IMR-90 (cell line): ENCODE measurements at regions not wholly inside any gene's neighbourhood (a gene's known extent, or its start where the extent isn't known, plus 50 kb on each side); places are given as distances from the start of the nearest gene placed in this dataset.

Experiments
- ATAC-seq: fragments of 200-7000 bp; cut with Tn5 transposase; 2 replicates; pipeline ENCODE4 v1.9.1; 2020; ENCODE audit warnings: low read depth, mild to moderate bottlenecking, moderate library complexity
- BruUV-seq: library from RNA; stranded (reverse); fragments of 400-500 nt; replicated peaks from 2 replicates; lab custom pipeline; 2021; lab: Mats Ljungman, UMichigan
- CTCF ChIA-PET: fragments of 300-600 bp; formaldehyde crosslinking; extraction: SDS; loops from one replicate; lab custom pipeline; 2021; ENCODE audit warnings: antibody characterized with exemption; lab: Yijun Ruan, JAX
- POLR2A ChIA-PET: fragments of 300-600 bp; sonication (Branson Sonifier 250); formaldehyde crosslinking; loops from one replicate; lab custom pipeline; 2022; ENCODE audit warnings: antibody characterized with exemption; ENCODE audit not compliant: unreplicated experiment; lab: Charles Lee
- DNase-seq: peaks from one replicate; pipeline ENCODE4 v3.0.0; 2013
- H2AFZ ChIP-seq: replicated peaks from 2 replicates; pipeline ENCODE3; 2013; ENCODE audit warnings: low read length, mild to moderate bottlenecking; ENCODE audit not compliant: poor library complexity
- H2AK5ac ChIP-seq: 2 replicates; pipeline ENCODE4 v1.6.1; 2013; ENCODE audit warnings: low read depth, low read length, inconsistent platforms
- H2AK9ac ChIP-seq: replicated peaks from 2 replicates; pipeline ENCODE3; 2013; ENCODE audit warnings: mild to moderate bottlenecking, low read depth, low read length, moderate library complexity; ENCODE audit not compliant: poor library complexity
- H2BK120ac ChIP-seq: 2 replicates; pipeline ENCODE4 v1.6.1; 2013; ENCODE audit warnings: low read depth, low read length, inconsistent platforms
- H2BK15ac ChIP-seq: 3 replicates; pipeline ENCODE4 v1.6.1; 2013; ENCODE audit warnings: low read depth, low read length, inconsistent platforms
- H2BK20ac ChIP-seq: 2 replicates; pipeline ENCODE4 v1.6.1; 2013; ENCODE audit warnings: low read depth, mild to moderate bottlenecking, inconsistent platforms, low read length, moderate library complexity
- H2BK5ac ChIP-seq: 2 replicates; pipeline ENCODE4 v1.6.1; 2013; ENCODE audit warnings: mild to moderate bottlenecking, low read depth, low read length, inconsistent platforms; ENCODE audit not compliant: poor library complexity, severe bottlenecking
- H3K14ac ChIP-seq: replicated peaks from 2 replicates; pipeline ENCODE4 v1.6.1; 2013; ENCODE audit warnings: low read depth, low read length, inconsistent platforms
- H3K18ac ChIP-seq: 2 replicates; pipeline ENCODE4 v1.6.1; 2013; ENCODE audit warnings: low read depth, low read length, control low read depth
- H3K23ac ChIP-seq: 2 replicates; pipeline ENCODE4 v1.6.1; 2013; ENCODE audit warnings: low read depth, low read length, inconsistent platforms
- H3K27ac ChIP-seq: 2 replicates; pipeline ENCODE4 v1.5.1; 2013; ENCODE audit warnings: mild to moderate bottlenecking, control low read depth, low read length; ENCODE audit not compliant: insufficient read depth
- H3K27me3 ChIP-seq: 2 replicates; pipeline ENCODE4 v1.6.1; 2013; ENCODE audit warnings: low read length; ENCODE audit not compliant: control insufficient read depth, insufficient read depth
- H3K36me3 ChIP-seq: 2 replicates; pipeline ENCODE4 v1.6.1; 2013; ENCODE audit warnings: low read length, mixed read lengths; ENCODE audit not compliant: control insufficient read depth, insufficient read depth
- H3K4ac ChIP-seq: 2 replicates; pipeline ENCODE4 v1.6.1; 2013; ENCODE audit warnings: low read depth, low read length, inconsistent platforms
- H3K4me1 ChIP-seq: 2 replicates; pipeline ENCODE4 v1.6.1; 2013; ENCODE audit warnings: low read length, mixed read lengths; ENCODE audit not compliant: control insufficient read depth, insufficient read depth
- H3K4me2 ChIP-seq: 2 replicates; pipeline ENCODE4 v1.6.1; 2013; ENCODE audit warnings: low read depth, mild to moderate bottlenecking, control low read depth, low read length, moderate library complexity
- H3K4me3 ChIP-seq: 2 replicates; pipeline ENCODE4 v1.5.1; 2013; ENCODE audit warnings: low read depth, mild to moderate bottlenecking, control low read depth, low read length, moderate library complexity; ENCODE audit not compliant: insufficient read depth
- H3K56ac ChIP-seq: 2 replicates; pipeline ENCODE4 v1.6.1; 2013; ENCODE audit warnings: low read length, inconsistent platforms; ENCODE audit not compliant: insufficient read depth; ENCODE audit errors: extremely low read depth
- H3K79me1 ChIP-seq, 2 experiments: 2 replicates each; pipeline ENCODE4 v1.6.1; 2013; ENCODE audit warnings: low read length in 2 of 2, inconsistent platforms in 1 of 2, low read depth in 1 of 2
- H3K9ac ChIP-seq: 2 replicates; pipeline ENCODE4 v1.6.1; 2013; ENCODE audit warnings: low read depth, low read length, control low read depth
- H3K9me1 ChIP-seq: 2 replicates; pipeline ENCODE4 v1.6.1; 2013; ENCODE audit warnings: low read length, inconsistent platforms; ENCODE audit not compliant: insufficient read depth
- H3K9me3 ChIP-seq: 2 replicates; pipeline ENCODE4 v1.6.1; 2013; ENCODE audit warnings: low read length; ENCODE audit not compliant: control insufficient read depth, insufficient read depth
- H4K20me1 ChIP-seq: 2 replicates; pipeline ENCODE4 v1.6.1; 2013; ENCODE audit warnings: low read length, inconsistent platforms; ENCODE audit not compliant: insufficient read depth
- H4K5ac ChIP-seq: 2 replicates; pipeline ENCODE4 v1.6.1; 2013; ENCODE audit warnings: mild to moderate bottlenecking, low read depth, low read length, control low read depth
- H4K8ac ChIP-seq, 2 experiments: 2 replicates each; pipeline ENCODE4 v1.6.1; 2013; ENCODE audit warnings: low read depth in 2 of 2, low read length in 2 of 2, control low read depth in 1 of 2, inconsistent platforms in 1 of 2
- H4K91ac ChIP-seq: 2 replicates; pipeline ENCODE4 v1.6.1; 2013; ENCODE audit warnings: low read depth, low read length, inconsistent platforms; ENCODE audit not compliant: insufficient read depth
- BHLHE40 ChIP-seq: fragments of 150-350 bp; IDR thresholded peaks from 2 replicates; pipeline ENCODE4 v1.6.1; 2016; ENCODE audit warnings: mild to moderate bottlenecking, low read depth, low read length
- CEBPB ChIP-seq: IDR thresholded peaks from 2 replicates; pipeline ENCODE4 v1.6.1; 2012; ENCODE audit warnings: low read depth, low read length, improper control_type of control experiment
- CHD1 ChIP-seq: IDR thresholded peaks from 2 replicates; pipeline ENCODE4 v1.6.1; 2012; ENCODE audit warnings: low read depth, low read length, improper control_type of control experiment
- MAFK ChIP-seq: IDR thresholded peaks from 2 replicates; pipeline ENCODE4 v1.6.1; 2012; ENCODE audit warnings: low read depth, low read length, improper control_type of control experiment
- MAZ ChIP-seq: IDR thresholded peaks from 2 replicates; pipeline ENCODE4 v1.6.1; 2012; ENCODE audit warnings: low read depth, mild to moderate bottlenecking, low read length, improper control_type of control experiment, moderate library complexity, borderline replicate concordance
- MXI1 ChIP-seq: IDR thresholded peaks from 2 replicates; pipeline ENCODE4 v1.6.1; 2012; ENCODE audit warnings: low read depth, mild to moderate bottlenecking, low read length, moderate library complexity, borderline replicate concordance
- NFE2L2 ChIP-seq: fragments of 150-350 bp; IDR thresholded peaks from 2 replicates; pipeline ENCODE4 v1.6.1; 2016; ENCODE audit warnings: low read depth, mild to moderate bottlenecking, low read length
- POLR2A ChIP-seq: IDR thresholded peaks from 2 replicates; pipeline ENCODE4 v1.6.1; 2012; ENCODE audit warnings: mild to moderate bottlenecking, low read depth, low read length
- RAD21 ChIP-seq: IDR thresholded peaks from 2 replicates; pipeline ENCODE4 v1.6.1; 2012; ENCODE audit warnings: low read length, improper control_type of control experiment
- RCOR1 ChIP-seq: IDR thresholded peaks from 2 replicates; pipeline ENCODE4 v1.6.1; 2012; ENCODE audit warnings: mild to moderate bottlenecking, low read length, improper control_type of control experiment; ENCODE audit not compliant: insufficient replicate concordance
- WGBS, 2 experiments: methylation state at CpG; one replicate each; pipeline versions ENCODE4 v1.1.5 to v1.1.7; 2013; ENCODE audit warnings: missing lambda C conversion rate in 2 of 2; ENCODE audit not compliant: insufficient read length in 1 of 2; ENCODE audit errors: extremely low coverage in 2 of 2; 5-methylcytosine and 5-hydroxymethylcytosine counted together
- dilution Hi-C: fragments of 300-500 bp; cut with HindIII; formaldehyde crosslinking; loops from one replicate; pipeline ENCODE4 v1.14.3; 2018; ENCODE audit warnings: low sequenced_read_pairs; ENCODE audit not compliant: unreplicated experiment
- in situ Hi-C: fragments of 300-500 bp; cut with MboI; formaldehyde crosslinking; loops from 3 replicates; pipeline ENCODE4 v1.14.3; 2019; ENCODE audit warnings: low sequenced_read_pairs, inconsistent platforms, mixed read lengths
- intact Hi-C: fragments of 100-400 bp; cut with micrococcal nuclease; formaldehyde crosslinking; loops from 2 replicates; pipeline ENCODE4 v1.10.0; 2022
- TF ChIP-seq, protein P1 (sequence below): fragments of 150-350 bp; IDR thresholded peaks from 2 replicates; pipeline ENCODE4 v1.6.1; 2016; ENCODE audit warnings: low read depth, mild to moderate bottlenecking, low read length, moderate library complexity, borderline replicate concordance
- TF ChIP-seq, protein P2 (sequence below): conservative IDR thresholded peaks from 2 replicates; pipeline ENCODE4 v1.5.1; 2012; ENCODE audit warnings: mild to moderate bottlenecking, low read depth, low read length, improper control_type of control experiment

DNA sequence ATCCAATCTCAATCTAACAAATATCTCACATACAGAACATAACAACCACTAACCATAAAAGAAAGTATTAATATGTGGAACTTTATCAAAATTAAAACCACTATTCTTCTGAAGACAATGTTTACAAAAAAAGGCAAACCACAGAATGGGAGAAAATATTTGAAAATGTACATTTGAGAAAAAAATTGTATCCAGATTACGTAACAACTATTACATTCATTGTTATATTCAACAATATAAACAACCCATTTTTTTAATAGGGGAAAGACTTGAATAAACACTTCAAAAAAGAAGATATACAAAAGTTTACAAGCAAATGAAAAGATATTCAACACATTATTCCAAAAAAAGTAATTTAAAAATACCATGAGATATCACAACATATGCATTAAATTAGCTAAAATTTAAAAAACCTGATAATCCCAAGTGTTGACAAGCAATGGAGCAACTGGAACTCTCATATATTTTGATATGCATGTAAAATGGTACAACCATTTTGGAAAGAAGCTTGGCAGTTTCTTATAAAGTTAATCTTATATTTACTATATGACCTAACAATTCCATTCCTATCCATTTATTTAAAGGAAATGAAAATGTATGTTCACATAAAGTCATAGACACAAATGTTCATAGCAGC, 124.3 kb upstream of the CDYL start:
- Histone ChIP-seq H2BK20ac (no peak overlapping the region), H3K79me1 (no peaks in the 10 kb centered on the region), H2BK120ac (no peak overlapping the region), H3K56ac (no peak overlapping the region), H4K8ac (no peak overlapping the region), H2BK15ac (no peak overlapping the region), H4K91ac (no peak overlapping the region), H3K14ac (no peak overlapping the region), H3K4me3 (no peak overlapping the region), H3K27me3 (no peaks in the 10 kb centered on the region), H3K9me1 (peaks cover 3% of the 10 kb centered on the region; the same call in 1 of the 2 replicates), H2BK5ac (no peak overlapping the region), H4K5ac (no peak overlapping the region), H4K20me1 (no peaks in the 10 kb centered on the region), H3K9me3 (no peaks in the 10 kb centered on the region), H3K9ac (no peak overlapping the region), H3K4ac (no peak overlapping the region), H2AK9ac (no peak overlapping the region), H2AFZ (no peak overlapping the region), H2AK5ac (no peak overlapping the region), H3K18ac (no peak overlapping the region), H3K36me3 (no peaks in the 10 kb centered on the region), H3K4me1 (peaks cover 6% of the 10 kb centered on the region), H3K4me2 (no peak overlapping the region), H3K27ac (no peak overlapping the region), H3K23ac (no peak overlapping the region)
- dilution Hi-C loops (no loop called here), intact Hi-C loops (no loop called here), in situ Hi-C loops (no loop called here)
- TF ChIP-seq NFE2L2 (no peak), MAZ (no peak), CHD1 (no peak), CEBPB (no peak), MXI1 (no peak), BHLHE40 (no peak), POLR2A (no peak), RAD21 (no peak), MAFK (no peak), RCOR1 (no peak)
- TF ChIP-seq, protein P1, sequence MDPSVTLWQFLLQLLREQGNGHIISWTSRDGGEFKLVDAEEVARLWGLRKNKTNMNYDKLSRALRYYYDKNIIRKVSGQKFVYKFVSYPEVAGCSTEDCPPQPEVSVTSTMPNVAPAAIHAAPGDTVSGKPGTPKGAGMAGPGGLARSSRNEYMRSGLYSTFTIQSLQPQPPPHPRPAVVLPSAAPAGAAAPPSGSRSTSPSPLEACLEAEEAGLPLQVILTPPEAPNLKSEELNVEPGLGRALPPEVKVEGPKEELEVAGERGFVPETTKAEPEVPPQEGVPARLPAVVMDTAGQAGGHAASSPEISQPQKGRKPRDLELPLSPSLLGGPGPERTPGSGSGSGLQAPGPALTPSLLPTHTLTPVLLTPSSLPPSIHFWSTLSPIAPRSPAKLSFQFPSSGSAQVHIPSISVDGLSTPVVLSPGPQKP, result no peak
- TF ChIP-seq, protein P2, sequence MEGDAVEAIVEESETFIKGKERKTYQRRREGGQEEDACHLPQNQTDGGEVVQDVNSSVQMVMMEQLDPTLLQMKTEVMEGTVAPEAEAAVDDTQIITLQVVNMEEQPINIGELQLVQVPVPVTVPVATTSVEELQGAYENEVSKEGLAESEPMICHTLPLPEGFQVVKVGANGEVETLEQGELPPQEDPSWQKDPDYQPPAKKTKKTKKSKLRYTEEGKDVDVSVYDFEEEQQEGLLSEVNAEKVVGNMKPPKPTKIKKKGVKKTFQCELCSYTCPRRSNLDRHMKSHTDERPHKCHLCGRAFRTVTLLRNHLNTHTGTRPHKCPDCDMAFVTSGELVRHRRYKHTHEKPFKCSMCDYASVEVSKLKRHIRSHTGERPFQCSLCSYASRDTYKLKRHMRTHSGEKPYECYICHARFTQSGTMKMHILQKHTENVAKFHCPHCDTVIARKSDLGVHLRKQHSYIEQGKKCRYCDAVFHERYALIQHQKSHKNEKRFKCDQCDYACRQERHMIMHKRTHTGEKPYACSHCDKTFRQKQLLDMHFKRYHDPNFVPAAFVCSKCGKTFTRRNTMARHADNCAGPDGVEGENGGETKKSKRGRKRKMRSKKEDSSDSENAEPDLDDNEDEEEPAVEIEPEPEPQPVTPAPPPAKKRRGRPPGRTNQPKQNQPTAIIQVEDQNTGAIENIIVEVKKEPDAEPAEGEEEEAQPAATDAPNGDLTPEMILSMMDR, result no peak
- ATAC-seq, result no peak
- WGBS, 2 experiments, result no CpG with 5 or more reads among the region's 1 CpG
- no TSS peak for BruUV-seq
- DNase-seq, result no peak
- CTCF ChIA-PET, result no interaction called here
- POLR2A ChIA-PET, result no interaction called here
